MM.1S (cell line): ENCODE measurements at regions not wholly inside any gene's neighbourhood (a gene's known extent, or its start where the extent isn't known, plus 50 kb on each side); places are given as distances from the start of the nearest gene placed in this dataset.

Experiments
- EZH2 ChIP-seq: fragments of 300-600 bp; sonication (generic); optimal IDR thresholded peaks from 2 replicates; pipeline ENCODE3; 2017; ENCODE audit warnings: low read depth, mild to moderate bottlenecking, antibody characterized with exemption, low read length, mixed read lengths
- TF ChIP-seq, protein P1 (sequence below): fragments of 300-600 bp; sonication (generic); IDR thresholded peaks from 2 replicates; pipeline ENCODE4 v1.5.1; 2016; ENCODE audit warnings: antibody characterized with exemption, low read length, mixed read lengths

DNA sequence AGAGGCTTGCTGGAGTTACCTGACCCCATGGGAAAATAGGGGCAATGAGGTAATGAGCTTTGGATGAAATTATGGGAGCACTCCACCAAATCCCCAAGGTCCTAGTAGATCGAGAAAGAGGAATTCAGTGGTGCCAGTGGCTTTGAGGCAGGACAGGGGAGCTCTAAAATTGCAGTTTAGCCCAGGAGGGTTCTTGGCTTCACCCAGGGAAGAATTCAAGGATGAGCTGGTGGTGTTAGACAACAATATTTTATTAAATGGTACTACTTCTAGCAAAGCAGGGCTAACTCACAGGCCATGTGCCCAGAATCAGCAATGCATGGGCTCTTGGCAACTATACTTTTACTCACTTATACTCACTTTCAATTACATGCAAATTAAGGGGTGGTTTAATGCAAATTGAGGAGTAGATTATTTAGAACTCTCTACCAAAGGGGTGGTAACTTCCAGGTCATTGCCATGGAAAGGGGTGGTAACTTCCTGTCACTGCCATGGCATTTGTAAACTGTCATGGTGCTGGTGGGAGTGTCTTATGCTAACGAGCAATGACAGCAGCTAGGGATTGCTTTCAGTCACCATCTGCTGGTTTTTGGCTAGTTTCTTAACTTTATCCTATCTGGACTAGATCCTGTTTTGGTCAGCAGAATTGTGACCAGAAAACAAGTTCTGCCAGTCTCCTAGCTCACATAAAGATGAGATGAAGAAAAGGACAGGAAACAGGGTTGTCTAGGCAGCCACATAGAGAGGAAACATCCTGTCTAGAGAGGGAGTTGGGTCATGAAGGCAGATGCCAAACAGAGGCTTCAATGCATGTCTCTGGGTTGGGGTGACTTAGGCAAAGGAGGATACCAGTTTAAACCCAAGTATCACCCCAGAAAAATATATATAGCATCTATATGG is 64.7 kb downstream of the ZNF641 start:
- TF ChIP-seq, protein P1, sequence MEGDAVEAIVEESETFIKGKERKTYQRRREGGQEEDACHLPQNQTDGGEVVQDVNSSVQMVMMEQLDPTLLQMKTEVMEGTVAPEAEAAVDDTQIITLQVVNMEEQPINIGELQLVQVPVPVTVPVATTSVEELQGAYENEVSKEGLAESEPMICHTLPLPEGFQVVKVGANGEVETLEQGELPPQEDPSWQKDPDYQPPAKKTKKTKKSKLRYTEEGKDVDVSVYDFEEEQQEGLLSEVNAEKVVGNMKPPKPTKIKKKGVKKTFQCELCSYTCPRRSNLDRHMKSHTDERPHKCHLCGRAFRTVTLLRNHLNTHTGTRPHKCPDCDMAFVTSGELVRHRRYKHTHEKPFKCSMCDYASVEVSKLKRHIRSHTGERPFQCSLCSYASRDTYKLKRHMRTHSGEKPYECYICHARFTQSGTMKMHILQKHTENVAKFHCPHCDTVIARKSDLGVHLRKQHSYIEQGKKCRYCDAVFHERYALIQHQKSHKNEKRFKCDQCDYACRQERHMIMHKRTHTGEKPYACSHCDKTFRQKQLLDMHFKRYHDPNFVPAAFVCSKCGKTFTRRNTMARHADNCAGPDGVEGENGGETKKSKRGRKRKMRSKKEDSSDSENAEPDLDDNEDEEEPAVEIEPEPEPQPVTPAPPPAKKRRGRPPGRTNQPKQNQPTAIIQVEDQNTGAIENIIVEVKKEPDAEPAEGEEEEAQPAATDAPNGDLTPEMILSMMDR, result no peak
- no peak for TF ChIP-seq EZH2
